IPS DF 6.9 (cell line): ENCODE measurements at regions not wholly inside any gene's neighbourhood (a gene's known extent, or its start where the extent isn't known, plus 50 kb on each side); places are given as distances from the start of the nearest gene placed in this dataset.
"Not testable (repeated sequence)": the region's sequence is repeated elsewhere in the genome, so short reads cannot be mapped to it uniquely, and the experiment has no call there.

ENCODE experiments used
- DNase-seq: peaks from one replicate; pipeline ENCODE4 v3.0.0-alpha.2; 2013; ENCODE audit warnings: low read depth, low spot score
- H3K27ac ChIP-seq: one replicate; pipeline ENCODE4 v1.5.1; 2013; ENCODE audit warnings: low read length, control low read depth
- H3K27me3 ChIP-seq: 2 replicates; pipeline ENCODE4 v1.6.1; 2013; ENCODE audit warnings: mild to moderate bottlenecking, low read length; ENCODE audit not compliant: control insufficient read depth, insufficient read depth
- H3K36me3 ChIP-seq: 2 replicates; pipeline ENCODE4 v1.6.1; 2013; ENCODE audit warnings: low read length; ENCODE audit not compliant: control insufficient read depth, insufficient read depth
- H3K4me1 ChIP-seq: 2 replicates; pipeline ENCODE4 v1.6.1; 2013; ENCODE audit warnings: low read length; ENCODE audit not compliant: control insufficient read depth, insufficient read depth
- H3K4me3 ChIP-seq: 2 replicates; pipeline ENCODE4 v1.5.1; 2013; ENCODE audit warnings: mild to moderate bottlenecking, low read length
- H3K9me3 ChIP-seq: 2 replicates; pipeline ENCODE4 v1.6.1; 2013; ENCODE audit warnings: low read length, inconsistent platforms; ENCODE audit not compliant: control insufficient read depth, insufficient read depth
- WGBS: extraction: QIAGEN DNeasy Blood & Tissue Kit; methylation state at CpG from one replicate; pipeline ENCODE4 v1.1.7; 2013; ENCODE audit warnings: mixed read lengths, missing lambda C conversion rate; ENCODE audit not compliant: insufficient read length, insufficient coverage; 5-methylcytosine and 5-hydroxymethylcytosine counted together

DNA sequence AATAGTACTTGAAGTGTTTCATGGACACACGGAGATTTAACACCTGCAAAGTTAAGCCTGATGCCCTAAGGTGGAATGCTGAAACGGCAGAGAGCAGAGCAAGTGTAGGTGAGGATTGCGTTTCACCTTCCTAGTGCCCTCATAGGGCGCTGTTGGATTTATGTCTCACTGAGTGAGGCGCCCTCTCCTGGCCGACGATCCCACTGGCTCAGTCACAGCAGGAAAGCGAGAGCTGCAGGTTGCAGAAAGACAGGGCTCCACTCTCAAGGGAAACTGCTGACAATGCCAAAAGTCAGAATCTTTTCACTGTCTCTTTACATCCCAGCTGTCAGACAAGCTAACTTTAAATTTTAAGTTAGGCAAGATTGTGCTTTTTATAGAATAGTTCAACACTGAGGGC is 127.6 kb downstream of the POTEC start:
- H3K27me3 ChIP-seq, H3K4me3 ChIP-seq, H3K4me1 ChIP-seq, H3K27ac ChIP-seq, H3K9me3 ChIP-seq, H3K36me3 ChIP-seq, DNase-seq: not testable (repeated sequence)
- no CpG with 5 or more reads among the region's 8 CpGs for WGBS

DNA sequence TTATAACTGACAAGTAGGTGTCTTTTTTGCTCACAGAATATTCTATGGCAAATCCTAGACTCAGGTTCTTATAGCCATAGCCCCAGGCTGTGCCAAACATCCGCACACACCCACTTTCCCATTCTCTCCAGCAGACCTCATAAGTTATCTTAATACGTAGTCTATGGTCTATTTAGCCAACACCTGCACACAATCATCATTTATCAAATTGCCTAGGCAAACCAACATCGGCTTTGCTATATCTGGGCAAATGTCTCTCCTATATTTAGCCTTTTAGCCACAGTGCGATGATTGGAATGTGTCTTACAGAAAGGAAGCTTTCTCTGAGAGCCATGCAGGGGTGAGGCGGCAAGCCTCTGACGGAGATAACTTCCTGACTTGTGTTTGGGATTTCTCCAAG is 128.0 kb downstream of the POTEC start:
- H3K36me3 ChIP-seq, H3K27ac ChIP-seq, H3K9me3 ChIP-seq, H3K27me3 ChIP-seq, H3K4me3 ChIP-seq, H3K4me1 ChIP-seq, DNase-seq: not testable (repeated sequence)
- no CpG with 5 or more reads among the region's 6 CpGs for WGBS

DNA sequence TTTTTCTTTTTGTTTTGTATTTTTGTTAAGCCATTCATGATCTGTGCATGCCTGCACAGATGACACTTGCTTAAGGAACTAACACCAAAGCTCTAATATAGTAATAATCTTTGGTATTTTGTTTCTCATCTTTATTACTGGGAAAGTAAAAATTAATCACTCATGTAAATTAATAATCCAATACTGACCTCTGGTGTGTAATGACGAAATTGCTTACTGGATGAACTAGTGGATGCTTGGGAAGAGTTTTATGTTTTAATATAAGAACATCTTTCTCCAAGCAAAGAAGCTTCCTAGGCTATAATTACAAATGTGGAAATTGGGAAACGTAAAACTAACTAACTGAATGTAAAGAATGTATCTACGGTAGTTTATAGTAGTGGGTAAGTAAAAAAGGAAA is 147.9 kb downstream of the POTEC start:
- not testable (repeated sequence) for H3K27ac ChIP-seq, H3K4me1 ChIP-seq, H3K4me3 ChIP-seq, H3K36me3 ChIP-seq, H3K27me3 ChIP-seq, H3K9me3 ChIP-seq, DNase-seq
- no CpG with 5 or more reads among the region's 3 CpGs for WGBS

DNA sequence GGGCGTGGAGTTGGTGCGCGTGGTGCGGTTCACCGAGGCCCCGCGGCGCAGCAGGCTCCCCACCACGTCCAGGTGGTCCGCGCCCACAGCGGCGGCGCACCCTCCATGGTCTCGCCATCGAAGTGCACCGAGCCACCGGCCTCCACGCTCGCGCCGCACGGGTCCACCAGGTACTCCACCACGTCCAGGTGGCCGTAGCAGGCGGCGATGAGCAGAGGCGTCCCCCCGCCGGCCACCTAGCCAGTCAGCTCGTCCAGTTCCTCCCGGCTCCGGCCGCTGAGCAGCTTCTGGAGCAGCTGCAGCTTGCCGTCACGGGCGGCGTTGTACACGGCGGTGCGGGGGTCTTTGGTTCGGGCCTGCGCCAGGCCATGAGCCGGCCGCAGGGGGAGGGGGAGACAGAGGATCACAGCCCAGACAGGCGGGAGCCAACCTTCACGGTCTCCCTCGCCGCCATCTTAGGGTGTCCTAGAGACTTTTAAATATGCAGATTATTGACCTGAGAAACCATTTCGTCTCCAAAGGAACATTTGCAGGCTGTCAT is 149.8 kb downstream of the POTEC start:
- H3K9me3 ChIP-seq, H3K4me3 ChIP-seq, H3K27me3 ChIP-seq, H3K36me3 ChIP-seq, DNase-seq, H3K27ac ChIP-seq, H3K4me1 ChIP-seq: not testable (repeated sequence)
- WGBS: no CpG with 5 or more reads among the region's 50 CpGs

DNA sequence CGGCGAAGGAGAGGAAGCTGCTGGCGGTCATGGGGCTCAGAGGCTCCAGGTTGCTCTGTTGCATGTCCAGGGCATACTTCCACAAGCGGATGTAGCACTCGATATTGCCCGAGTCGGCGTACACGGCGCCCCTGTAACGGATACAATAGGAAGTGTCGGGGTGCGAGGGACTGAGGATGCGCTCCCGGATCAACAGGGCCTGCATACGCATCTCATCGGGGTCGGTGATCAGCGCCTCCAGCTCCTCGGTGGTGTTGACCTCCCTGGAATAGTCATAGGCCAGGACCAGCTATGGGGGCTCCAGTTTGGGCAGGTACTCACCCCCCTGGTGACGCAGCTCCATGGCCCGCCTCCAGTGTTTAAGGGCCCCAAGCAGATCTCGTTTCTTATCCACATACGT is 150.8 kb downstream of the POTEC start:
- DNase-seq, H3K9me3 ChIP-seq, H3K27ac ChIP-seq, H3K27me3 ChIP-seq, H3K36me3 ChIP-seq, H3K4me1 ChIP-seq, H3K4me3 ChIP-seq: not testable (repeated sequence)
- WGBS: no CpG with 5 or more reads among the region's 24 CpGs

DNA sequence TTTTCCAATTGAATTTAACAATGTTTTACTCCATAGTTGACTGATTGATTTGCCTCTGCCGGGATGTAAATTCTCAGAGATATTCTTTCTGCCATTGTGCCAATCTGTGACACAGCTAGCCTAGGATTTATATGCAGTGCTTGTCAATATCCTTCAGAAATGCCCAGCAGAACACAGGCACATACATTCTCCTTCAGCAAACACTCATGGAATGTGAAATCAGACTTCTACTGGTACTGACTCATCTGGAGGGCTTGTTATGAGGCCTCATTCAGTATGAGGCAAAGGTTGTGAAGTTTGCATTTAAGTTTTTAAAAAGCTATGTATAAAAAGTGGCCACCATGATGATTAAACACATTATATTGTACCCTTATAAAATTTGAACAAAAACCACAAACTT is 158.4 kb downstream of the POTEC start:
- not testable (repeated sequence) for H3K4me3 ChIP-seq, H3K4me1 ChIP-seq, H3K27me3 ChIP-seq, H3K36me3 ChIP-seq, H3K9me3 ChIP-seq, H3K27ac ChIP-seq, DNase-seq
- WGBS: no CpG with 5 or more reads among the region's 1 CpG

DNA sequence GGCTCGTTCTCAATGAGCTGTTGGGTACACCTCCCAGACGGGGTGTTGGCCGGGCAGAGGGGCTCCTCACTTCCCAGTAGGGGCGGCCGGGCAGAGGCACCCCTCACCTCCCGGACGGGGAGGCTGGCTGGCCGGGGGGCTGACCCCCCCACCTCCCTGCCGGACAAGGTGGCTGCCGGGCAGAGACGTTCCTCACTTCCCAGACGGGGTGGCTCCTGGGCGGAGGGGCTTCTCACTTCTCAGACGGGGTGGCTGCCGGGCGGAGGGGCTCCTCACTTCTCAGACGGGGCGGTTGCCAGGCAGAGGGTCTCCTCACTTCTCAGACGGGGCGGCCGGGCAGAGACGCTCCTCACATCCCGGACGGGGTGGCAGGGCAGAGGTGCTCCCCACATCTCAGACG is 160.7 kb downstream of the POTEC start:
- not testable (repeated sequence) for H3K4me1 ChIP-seq, H3K27me3 ChIP-seq, H3K4me3 ChIP-seq, DNase-seq, H3K27ac ChIP-seq, H3K9me3 ChIP-seq, H3K36me3 ChIP-seq
- no CpG with 5 or more reads among the region's 25 CpGs for WGBS

DNA sequence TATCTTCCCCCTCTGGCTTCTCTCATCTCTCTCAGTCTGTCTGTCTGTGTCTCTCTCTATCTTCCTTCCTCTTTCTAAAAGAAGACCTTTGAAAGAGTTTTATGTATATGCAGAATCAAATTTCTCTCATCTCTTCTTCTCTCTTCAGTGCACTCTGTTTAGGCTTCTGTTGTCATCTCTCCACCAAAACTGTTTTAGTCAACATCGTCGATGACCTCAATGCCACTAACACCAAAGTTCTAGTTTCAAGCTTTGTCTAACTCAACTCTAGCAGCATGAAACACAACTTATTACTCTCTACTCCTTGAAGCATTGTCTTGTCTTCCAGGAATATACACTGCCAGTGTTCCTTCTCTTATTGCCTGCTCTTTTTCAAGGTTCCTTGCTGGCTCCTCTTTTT is 163.9 kb downstream of the POTEC start:
- not testable (repeated sequence) for H3K4me1 ChIP-seq, H3K36me3 ChIP-seq, H3K9me3 ChIP-seq, H3K27me3 ChIP-seq, H3K27ac ChIP-seq, H3K4me3 ChIP-seq, DNase-seq
- no CpG with 5 or more reads among the region's 2 CpGs for WGBS

DNA sequence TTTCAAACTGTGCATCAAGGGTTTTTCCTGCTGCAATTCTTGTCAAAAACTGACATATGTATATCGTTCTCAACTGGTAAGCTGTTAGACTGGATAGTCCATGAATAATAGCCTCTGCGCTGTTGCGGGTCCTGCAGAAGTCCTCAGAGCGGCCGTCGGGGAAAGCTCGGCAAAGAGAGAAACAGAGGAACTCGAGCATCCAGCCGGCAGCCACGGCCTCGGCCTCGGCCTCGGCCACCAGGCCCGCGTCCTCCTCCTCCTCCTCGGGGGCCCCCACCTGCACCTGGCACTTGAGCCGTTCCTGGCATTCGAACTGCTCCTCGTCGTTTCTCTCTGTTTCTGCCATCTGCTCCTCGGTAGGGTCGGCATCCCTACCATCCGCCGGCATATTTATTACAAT is 165.0 kb downstream of the POTEC start:
- not testable (repeated sequence) for H3K27ac ChIP-seq, H3K4me3 ChIP-seq, H3K4me1 ChIP-seq, H3K9me3 ChIP-seq, H3K27me3 ChIP-seq, H3K36me3 ChIP-seq, DNase-seq
- no CpG with 5 or more reads among the region's 24 CpGs for WGBS

DNA sequence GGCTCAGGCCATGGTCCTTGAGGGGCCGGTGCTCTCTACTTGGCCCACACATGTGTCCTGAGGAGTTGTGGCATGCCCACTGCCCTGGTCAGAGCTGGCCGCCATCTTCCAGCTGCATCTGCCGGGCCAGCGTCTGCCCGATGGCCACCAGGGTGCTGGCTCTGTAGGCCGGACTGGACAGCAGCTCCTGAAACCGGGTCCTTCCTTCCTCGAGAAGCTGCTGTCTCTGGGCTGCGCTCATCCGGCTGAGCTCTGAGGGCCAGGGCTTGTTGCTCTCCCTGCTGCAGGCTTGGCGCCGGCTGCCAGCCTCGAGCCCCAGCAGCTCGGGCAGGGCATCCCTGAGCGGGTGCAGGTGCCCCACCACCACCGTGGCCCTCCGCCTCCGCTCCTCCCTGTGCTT is 182.1 kb downstream of the POTEC start:
- no CpG with 5 or more reads among the region's 18 CpGs for WGBS
- H3K4me1 ChIP-seq, DNase-seq, H3K9me3 ChIP-seq, H3K4me3 ChIP-seq, H3K27ac ChIP-seq, H3K27me3 ChIP-seq, H3K36me3 ChIP-seq: not testable (repeated sequence)

DNA sequence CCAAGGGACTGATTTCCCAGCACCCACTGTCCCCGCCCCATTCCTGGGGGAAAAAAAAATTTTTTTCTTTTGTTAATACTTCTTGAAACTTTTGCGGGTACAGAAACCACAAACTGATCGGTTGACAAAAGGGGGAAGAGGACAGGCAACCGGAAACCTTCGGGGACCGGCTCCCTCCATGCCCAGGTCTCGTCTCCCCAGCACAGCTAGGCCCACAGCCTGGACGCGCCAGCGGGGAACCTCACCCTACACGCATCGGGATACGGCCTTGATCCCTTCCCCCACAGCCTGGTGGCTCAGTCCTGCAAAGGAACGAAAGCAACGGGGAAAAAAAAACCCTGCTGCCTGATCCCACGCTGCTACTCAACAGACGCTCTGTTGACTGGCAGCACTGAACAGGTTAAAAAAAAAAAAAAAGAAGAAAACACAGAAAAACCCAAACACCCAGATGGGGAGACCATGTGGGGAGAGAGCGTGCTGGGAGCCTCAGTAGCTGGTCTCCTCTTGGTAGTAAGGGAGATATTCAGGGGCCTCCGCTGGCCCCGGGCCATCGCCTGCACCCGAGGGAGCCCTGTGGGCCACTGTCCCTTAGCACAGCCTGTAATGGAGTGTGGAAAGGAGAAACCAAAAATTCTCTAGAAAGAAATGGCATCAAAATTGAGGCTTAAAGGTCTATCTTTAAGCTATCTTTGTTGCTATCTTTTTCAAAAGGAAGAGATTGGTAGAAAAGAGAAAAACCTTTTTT is 185.7 kb downstream of the POTEC start:
- not testable (repeated sequence) for H3K4me1 ChIP-seq, H3K4me3 ChIP-seq, H3K27me3 ChIP-seq, H3K27ac ChIP-seq, DNase-seq, H3K9me3 ChIP-seq, H3K36me3 ChIP-seq
- no CpG with 5 or more reads among the region's 22 CpGs for WGBS
